ENCODE measurements at regions not wholly inside any gene's neighbourhood (a gene's known extent, or its start where the extent isn't known, plus 50 kb on each side); places are given as distances from the start of the nearest gene placed in this dataset.

DNA sequence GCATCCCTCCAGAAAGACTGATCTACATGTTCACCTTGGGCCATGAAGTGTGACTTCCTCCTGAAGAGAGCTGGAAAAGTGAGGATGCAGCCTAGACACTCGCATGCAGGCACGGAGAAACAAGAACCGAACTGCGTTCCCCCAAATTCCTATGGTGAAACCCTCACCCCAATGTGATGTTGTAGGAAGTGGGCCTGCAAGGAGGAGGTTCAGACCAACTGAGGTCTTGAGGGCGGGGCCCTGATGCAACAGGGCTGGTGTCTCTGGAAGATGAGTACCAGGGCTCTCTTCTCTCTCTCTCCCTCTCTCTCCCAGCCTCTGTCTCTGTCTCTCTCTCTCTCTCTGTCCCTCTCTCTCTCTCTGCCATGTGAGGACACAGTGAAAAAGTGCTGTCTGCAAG, 501.1 kb downstream of the BRD1 start:
- DNase-seq (ENCODE audit: low spot score) = no peak

DNA sequence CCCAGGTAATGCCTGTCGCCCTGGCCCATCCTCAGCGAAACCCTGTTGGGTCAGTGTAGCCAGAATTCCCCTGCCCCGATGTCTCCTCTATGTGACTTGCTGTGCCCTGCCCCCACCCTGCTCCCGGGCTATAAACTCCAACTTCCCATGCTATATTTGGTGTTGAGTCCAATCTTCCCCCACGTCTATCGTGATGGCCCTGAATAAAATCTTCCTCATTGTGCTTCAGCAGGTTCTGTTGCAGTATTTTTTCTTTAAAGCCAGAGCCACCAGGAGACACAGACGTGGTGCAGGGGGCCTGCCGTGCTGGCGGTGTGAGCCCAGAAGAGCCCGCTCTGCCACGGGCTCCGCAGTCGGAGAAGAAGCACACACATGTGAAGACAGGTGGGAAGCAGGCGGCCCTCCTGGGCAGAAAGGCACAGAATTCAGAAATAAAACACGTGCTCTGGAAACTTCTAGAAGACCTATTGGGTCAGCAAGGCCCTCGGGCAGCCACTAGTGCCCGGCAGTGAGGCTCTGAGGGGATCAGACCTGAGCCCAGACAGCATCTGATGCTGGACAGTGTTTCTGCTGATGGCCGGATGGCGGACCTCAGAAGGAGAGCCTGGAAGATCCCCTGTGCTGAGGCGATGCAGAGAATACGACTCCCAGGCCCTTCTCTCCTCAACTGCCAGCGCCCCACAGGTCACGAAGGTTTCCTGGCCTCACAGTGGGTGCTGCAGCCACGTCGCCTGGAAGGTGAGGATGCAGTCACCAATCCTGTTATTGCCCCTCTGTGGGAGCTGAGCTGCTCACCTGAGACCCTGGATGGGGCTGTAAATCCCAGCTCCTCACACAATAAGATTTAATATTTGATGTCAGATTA, 501.9 kb downstream of the BRD1 start:
- no peak for DNase-seq (ENCODE audit: low spot score)

DNA sequence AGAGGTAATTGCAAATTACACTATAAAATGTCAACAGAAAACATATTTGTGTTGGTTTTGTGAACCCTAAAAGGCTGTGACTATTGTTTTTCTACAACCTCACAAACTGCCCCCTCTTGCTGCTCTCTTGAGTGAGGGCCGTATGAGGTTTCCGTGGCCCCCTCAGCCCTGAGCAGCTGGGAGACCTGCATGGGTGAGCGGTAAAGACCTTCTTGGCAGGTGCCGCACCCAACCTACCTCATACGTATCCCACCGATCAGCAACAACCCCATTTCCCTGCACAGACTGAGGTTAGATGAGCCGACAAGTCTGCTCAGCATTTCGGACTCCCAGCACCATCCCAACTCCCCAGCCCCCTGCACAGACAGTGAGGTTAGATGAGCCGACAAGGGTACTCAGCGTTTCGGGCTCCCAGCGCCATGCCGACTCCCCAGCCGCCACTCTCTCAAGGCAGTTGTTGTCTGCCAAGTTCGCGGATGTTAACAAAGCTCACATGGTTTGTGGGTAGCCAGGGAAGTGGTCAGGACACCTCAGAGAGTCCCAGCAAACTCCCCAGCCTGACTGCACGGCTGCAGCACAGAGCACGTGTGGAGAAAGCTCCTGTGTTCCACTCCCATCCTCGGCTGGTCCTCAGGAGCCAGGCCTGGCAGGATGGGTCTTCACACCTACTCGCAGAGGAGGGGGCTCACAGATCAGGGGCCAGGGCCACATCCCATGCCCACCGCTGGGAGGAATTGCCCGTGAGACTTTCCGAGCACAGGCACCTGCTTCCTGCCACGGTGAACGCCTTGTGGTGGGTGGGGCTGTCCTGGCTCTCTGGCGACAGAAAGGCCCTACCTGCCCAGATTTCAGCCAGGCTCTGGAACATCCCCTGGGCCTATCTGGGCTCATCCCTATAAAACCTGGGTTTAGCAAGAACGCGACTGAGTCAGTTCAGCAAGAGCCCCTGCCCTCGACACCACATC, 502.9 kb downstream of the BRD1 start:
- no peak for DNase-seq (ENCODE audit: low spot score)

DNA sequence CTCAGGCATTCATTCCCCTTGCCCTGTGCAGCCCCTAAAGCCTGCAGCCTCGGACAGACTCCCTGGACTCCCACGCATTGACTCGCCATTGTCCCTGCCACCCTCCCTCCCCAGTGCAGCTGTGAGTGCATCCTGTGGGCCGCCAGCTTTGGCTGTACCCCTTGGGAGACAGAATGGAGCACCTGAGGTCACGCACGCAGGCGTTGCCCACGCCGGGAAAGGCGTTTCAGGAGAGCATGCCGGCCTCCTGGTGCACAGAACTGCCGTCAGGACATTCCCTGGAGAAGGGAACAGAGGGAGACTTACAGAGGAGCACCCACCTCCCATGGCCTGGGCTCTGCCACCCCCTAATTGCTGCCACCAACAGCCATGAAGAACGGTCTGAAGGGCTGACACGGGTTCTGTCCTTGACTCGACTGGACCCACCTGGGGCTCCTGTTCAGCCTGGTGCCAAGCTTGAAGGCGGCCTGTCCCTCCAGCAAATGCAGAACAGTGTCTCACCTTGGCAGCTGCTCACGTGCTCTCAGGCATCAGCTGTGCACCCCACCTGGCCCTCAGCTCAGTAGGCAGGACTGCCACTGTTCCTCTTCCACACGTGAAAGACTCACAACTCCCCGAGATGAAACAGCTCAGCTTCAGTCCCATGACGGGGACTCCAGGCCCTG, 503.8 kb downstream of the BRD1 start:
- DNase-seq (ENCODE audit: low spot score) = no peak

DNA sequence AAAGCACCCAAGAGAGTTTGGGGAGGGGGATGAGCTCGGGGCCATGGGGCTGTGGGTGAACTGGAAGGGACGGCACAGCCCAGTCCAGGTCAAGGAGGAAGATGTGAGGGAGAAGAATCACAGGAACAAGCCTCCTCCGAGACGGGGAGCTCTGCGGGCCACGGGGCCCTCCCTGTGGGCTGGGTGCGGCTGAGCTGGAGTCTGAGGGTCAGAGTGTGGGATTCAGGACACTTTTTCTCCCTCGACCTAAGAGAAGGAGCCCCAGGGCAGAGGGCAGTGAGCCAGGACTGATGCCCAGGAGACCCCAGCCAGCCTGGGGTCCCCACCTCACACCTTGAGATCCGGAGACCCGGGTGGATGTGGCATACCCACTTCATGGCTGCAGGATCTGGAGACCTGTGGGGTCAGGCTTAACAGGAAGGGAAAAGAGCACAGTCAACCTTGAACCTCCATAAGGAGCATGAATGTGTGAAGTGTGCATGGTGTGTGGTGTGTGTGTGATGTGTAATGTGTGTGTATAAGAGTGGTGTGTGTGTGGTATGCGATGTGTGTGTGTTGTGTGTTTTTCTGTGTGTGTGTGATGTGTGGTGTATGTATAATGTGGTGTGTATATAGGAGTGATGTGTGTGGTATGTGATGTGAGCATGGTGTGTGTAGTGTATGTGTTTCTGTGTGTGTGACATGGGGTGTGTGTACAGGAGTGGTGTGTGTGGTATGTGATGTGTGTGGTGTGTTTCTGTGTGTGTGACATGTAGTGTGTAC, 504.6 kb downstream of the BRD1 start:
- no peak for DNase-seq (ENCODE audit: low spot score)

DNA sequence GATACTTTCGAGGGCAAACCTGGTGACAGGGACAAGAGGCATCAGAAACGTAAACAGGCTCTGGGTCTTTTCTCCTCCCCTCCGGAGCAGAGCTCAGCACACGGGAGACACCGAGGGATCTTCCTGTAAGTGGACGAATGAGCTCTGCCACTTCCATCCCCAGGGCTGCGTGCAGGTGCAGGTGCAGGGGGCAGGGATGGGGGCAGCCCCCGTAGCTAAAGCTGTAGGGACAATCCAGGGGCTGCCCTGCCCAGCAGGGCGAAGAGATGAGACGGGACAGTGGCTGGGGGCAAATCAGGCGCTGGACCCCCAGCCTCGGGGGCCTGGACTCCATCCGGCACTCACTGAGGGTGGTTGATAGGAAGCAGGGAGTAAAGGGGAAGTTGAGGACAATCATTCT, 505.4 kb downstream of the BRD1 start:
- no peak for DNase-seq (ENCODE audit: low spot score)

DNA sequence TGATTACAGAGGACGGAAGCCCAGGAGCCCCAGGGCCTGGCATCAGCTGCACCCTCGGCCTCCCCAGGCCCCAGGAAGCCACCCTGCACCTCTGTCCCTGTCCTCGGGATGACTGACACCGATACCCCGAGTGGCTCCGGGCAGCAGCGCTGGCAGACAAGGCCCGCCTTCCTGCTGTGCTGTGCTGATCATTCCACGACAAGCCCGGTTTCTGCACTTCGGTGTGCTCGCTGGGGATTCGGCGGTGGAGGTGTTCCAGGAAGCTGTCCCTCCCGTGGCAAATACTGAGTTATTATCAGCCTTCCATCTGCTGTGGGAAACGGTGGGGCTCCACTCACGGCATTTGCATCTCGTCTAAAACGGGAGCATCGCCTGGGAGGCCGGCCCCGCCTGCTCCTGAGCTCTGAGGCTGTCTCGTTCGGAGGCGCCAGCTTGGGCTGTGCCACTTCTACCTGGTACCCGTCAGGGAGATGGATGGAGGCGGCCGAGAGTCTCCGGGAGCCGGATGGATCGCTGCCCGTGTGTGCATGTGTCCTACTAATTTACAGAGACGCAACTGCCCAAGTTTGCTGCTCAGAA, 506.1 kb downstream of the BRD1 start:
- no peak for DNase-seq (ENCODE audit: low spot score)

DNA sequence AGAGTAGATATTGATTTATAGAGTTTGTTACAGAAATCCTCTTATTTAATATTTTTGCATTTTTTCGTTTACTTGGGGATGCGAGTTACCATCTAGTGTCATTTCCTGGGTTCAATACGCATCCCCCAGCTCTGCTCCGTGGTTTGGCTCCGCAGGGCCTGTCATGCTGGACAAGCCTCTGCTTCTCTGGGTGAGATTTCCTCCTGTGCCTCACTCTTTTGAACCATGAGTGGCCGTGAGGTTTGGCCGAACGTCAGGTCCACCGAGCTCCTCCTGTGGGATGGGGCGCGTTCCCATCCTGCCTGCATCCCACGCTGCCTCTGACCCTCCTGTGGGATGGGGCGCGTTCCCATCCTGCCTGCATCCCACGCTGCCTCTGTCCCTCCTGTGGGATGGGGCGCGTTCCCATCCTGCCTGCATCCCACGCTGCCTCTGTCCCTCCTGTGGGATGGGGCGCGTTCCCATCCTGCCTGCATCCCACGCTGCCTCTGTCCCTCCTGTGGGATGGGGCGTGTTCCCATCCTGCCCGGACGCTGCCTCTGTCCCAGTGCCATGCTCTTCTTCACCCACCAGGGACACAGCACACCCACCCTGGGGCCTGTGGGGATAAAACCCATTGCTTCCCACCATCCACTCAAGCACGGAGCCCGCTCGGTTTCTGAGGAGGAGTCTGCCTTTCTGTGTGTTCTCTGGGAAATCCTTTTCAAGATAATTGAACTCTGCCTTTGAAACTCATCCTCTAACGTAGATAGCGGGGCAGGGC, 506.8 kb downstream of the BRD1 start:
- no peak for DNase-seq (ENCODE audit: low spot score)

DNA sequence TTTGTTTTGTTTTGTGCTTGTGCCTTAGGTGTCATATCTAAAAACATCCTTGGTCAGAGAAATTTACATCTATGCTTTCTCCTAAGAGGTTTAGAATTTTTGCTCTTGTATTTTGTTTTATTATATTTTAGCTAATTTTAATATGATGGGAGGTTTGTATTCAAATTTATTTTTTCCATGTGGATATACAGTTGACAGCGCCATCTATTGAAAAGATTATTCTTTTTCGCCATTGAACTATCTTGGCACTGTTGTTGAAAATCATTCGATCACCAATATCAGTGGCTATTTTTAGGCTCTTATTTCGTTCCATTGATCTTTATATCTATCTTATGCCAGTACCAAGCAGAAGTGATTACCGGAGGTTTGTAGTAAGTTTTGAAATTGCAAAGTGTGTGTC, 510.3 kb downstream of the BRD1 start:
- no peak for DNase-seq (ENCODE audit: low spot score)

DNA sequence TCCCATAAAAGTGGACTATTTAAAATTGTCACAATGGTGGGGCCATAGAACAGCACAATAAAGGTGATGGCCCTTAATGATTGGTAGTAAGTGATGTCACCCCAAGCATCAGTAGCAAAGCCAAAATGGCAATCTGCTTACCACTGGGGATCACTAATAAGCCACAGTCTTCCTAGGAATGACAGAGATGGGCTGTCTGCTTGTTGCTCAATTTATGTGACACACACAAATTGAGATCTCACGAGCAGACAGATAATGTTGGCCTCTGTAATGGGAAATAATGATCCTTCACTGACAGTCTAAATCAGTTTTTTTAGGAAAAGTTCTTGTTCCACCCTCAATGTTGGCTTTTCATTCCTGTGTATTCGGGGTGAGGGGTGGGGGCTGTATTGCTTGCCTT, 515.1 kb downstream of the BRD1 start:
- DNase-seq (ENCODE audit: low spot score) = no peak

DNA sequence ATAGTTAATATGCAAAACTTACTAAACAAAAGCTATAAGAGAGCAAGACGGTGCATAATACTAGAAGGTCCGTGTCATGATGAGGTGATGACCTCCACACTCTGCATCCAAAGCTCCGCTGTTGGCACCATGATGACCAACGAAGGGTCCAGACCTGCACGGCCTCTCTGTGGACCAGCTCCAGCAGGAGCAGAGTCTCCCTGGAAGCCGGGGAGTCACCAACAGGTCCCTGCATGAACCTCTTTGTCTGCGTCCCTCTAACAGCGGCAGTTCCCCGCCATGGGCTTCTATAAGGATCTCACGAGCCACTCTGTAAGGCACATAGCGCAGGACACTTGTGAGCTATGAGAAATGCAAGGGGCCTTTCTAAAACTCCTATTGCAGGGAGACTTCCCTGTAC, 517.3 kb downstream of the BRD1 start:
- DNase-seq (ENCODE audit: low spot score) = no peak

DNA sequence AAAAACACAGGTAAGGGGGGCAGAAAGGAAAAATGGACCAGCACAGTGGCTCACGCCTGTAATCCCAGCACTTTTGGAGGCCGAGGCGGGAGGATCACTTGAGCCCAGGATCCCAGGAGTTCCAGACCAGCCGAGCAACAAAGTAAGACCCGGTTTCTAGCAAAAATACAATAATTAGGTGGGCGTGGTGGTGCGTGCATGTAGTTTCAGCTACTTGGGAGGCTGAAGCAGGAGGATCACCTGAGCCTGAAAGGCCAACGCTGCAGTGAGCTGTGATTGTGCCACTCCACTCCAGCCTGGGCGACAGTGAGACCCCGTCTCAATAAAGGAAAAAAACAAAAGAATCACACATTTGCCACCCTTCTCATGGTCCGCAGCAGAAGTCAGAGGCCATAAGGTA, 519.4 kb downstream of the BRD1 start:
- no peak for DNase-seq (ENCODE audit: low spot score)

DNA sequence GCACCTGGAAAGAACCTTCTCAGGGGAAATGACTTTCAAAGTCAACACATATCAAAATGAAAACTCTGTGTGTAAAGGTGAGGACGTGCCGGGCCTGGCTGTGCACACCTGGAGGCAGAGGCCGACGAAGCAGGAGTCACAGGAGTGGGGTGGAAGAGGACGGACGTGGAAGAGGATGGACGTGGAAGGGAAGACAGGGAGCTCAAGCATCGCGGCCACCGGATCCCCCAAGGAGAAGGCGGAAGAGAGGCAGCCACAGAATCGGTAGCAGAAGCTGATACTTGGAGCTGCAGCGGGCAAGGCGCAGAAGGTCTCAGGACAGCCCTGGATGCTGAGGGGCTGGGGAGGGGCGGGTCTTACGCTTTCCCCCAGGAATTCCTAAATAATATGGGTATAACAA, 519.8 kb downstream of the BRD1 start:
- DNase-seq (ENCODE audit: low spot score) = no peak

DNA sequence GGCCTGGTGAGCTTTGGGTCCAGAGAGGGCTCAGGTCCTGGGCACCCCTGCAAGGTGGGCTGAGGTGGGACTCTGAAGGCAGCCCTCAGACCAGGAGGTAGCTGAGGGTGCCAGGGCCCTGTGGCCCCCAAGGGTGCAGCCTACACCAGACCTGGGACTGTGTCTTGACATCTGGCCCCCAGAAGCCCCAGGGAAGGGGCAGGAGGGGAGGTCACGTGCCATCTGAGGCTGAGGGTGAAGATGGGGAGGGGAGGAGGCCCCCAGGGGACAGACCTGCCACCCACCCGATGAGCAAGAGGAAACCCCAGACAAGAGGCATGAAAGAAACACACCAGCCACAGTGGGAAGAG, 520.2 kb downstream of the BRD1 start:
- no peak for DNase-seq (ENCODE audit: low spot score)

DNA sequence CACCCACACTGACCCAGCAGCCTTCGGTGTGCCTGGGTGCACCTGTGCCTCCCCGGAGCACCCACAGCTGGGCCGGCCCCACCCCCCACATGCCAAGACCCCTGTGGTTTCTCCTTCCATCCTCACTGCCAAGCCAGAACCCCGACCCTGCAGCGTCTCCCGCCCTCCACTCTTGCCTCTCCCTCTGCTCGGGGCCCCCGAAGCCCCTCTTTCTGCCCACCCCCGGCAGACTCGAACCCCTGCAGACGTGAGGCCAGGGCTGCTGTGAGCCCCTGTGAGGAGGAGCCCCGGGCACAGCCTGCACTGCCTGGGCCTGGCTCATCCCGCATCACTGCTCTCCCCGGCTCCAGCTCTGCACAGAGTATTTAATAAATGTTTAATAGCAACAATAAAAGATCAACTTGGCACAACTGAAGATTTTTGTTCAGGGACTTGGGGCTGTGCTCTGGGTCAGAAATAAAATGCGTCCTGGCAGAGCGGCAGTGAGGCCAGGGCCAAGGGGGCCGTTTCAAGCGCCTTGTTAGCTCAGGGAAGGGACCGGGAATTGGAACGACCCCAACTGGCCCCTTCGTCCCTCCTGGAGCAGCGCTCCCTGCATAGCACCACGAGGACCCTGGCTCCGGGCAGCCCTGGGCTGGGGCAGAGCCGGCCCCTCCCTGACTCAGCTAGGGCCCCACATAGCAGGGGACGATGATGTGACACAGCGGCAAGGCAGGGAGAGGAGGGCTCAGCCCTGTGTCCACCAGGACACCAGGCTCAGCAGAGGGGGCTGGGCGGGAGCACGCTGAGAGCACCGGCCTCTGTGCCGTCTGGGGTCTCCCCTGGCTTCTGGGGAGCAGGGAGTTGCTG, 520.8 kb downstream of the BRD1 start:
- no peak for DNase-seq (ENCODE audit: low spot score)

DNA sequence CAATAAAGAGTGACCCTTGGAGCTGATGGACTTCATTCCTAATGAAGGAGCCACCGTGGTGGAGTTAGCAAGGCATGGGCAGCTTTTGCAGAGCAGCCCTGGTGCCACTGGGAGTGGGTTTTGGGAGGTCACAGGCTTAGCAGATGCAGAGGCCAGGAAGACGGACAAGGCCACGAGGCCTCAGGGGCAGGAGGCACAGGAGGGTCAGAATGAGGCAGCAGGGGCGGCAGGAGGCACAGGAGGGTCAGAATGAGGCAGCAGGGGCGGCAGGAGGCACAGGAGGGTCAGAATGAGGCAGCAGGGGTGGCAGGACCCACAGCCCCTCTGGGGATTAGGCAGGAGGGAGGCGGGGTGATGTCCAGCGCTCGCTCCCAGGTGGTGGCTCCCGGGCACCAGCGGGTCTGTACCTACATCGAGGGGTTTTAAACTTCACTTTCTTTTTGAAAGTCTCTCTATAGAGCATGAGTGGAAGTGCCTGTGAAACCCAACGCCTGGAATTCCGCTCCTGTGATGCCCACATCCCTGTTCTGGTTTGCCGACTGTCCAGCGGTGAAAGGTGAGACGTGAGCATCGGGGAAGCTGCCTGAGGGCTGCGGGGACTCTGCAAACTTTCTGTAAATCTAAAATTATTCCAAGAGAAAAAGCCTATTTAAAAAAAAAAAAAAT, 521.6 kb downstream of the BRD1 start:
- DNase-seq (ENCODE audit: low spot score) = no peak

DNA sequence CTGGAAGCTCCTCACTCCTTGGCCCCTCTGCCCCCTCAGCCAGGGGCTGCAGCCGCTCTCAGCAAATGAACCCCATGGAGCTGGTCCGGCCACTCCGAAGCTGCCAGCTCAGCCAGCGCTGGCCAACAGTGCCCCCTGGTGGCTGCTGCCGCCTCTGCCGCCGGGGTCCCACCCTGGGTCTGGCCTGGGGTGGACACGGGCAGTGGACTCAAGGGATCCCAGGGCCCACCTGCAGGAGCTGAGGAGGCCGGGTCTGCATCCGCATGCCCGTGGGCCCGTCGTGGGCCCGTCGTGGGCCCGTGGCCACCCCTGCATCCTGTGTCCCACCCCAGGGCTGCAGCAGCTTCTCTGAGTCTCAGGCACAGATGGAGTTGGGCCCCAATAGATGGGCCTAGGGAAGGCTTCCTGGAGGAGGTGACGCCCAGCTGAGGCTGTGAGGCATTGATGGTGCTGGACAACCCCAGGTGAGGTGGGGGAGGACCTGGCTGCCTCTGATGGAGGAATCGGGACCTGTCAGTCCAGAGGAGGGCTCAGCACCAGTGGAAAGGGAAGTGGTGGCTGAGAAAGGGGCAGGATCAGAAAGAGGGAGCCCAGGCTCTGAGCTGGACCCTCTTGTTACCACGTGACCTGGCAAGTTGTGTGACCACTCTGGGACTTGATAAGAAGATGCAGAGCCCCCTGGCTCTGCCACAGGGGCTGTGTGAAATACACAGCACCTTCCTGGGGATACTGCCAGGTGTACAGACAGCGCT, 522.3 kb downstream of the BRD1 start:
- peak; percentile 23 for DNase-seq (ENCODE audit: low spot score)

DNA sequence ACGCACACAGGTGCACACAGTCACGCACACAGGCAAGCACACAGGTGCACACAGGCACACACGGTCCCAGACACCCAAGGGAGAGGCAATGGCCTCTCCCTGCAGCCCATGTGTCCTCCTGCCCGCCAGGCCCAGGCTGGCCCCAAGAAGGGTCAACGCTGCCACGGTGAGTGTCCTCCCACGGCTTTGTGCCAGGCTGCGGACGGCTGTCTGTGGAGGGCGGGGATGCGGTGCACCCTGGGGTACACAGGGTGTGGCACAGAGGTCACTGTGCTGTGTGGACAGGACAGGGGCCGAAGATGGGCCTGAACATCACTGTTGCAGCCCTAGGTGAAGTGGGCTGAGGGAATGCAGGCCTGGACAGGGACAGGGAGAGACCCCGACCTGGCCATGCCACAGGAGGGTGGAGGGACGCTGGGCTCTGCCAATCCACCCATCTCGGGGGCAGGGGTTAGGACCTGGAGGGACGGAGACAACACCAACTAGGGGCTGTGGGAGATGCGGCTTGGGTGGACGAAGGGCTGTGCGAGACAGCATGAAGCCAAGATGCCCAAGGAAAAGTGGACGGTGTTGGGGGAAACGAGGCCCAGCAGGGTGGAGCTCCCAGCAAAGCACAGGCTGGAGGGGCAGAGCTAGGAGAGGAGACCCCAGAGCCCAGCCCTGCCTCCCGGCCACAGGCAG, 523.8 kb downstream of the BRD1 start:
- DNase-seq (ENCODE audit: low spot score) = no peak

All from SW480 (cell line).